Panc1 (cell line): ENCODE measurements at regions not wholly inside any gene's neighbourhood (a gene's known extent, or its start where the extent isn't known, plus 50 kb on each side); places are given as distances from the start of the nearest gene placed in this dataset.

ENCODE experiments used
- ATAC-seq: fragments of 200-7000 bp; cut with Tn5 transposase; 2 replicates; pipeline ENCODE4 v1.9.1; 2020; ENCODE audit warnings: mild to moderate bottlenecking, moderate library complexity
- BruUV-seq: library from RNA; stranded (reverse); fragments of 400-500 nt; replicated peaks from 2 replicates; lab custom pipeline; 2021; lab: Mats Ljungman, UMichigan
- CTCF ChIA-PET: fragments of 300-600 bp; sonication (Branson Sonifier 250); formaldehyde crosslinking; loops from one replicate; lab custom pipeline; 2022; ENCODE audit warnings: antibody characterized with exemption; lab: Charles Lee
- POLR2A ChIA-PET: fragments of 300-600 bp; sonication (Branson Sonifier 250); formaldehyde crosslinking; loops from one replicate; lab custom pipeline; 2022; ENCODE audit warnings: antibody characterized with exemption; lab: Charles Lee
- DNase-seq: peaks from one replicate; pipeline ENCODE4 v3.0.0-alpha.2; 2010; ENCODE audit warnings: low read depth, low spot score
- H3K27ac ChIP-seq: 2 replicates; pipeline ENCODE4 v1.5.1; 2011; ENCODE audit warnings: mild to moderate bottlenecking, low read length, inconsistent platforms
- H3K27me3 ChIP-seq: fragments of 200-500 bp; sonication (Bioruptor generic); 2 replicates; pipeline ENCODE4 v1.6.0; 2014; ENCODE audit warnings: low read length, inconsistent platforms; ENCODE audit not compliant: control insufficient read depth, insufficient read depth
- H3K36me3 ChIP-seq: fragments of 200-500 bp; sonication (Bioruptor generic); 2 replicates; pipeline ENCODE4 v1.5.1; 2014; ENCODE audit warnings: inconsistent platforms, mild to moderate bottlenecking, low read length, moderate library complexity; ENCODE audit not compliant: control insufficient read depth, insufficient read depth
- H3K4me1 ChIP-seq: 2 replicates; pipeline ENCODE4 v1.5.1; 2011; ENCODE audit warnings: inconsistent platforms, mild to moderate bottlenecking, low read length, moderate library complexity; ENCODE audit not compliant: control insufficient read depth, insufficient read depth
- H3K4me3 ChIP-seq, 2 experiments: 2 replicates each; pipeline ENCODE4 v1.5.1; 2011 to 2012; ENCODE audit warnings: low read depth in 2 of 2, low read length in 2 of 2, mild to moderate bottlenecking in 2 of 2, inconsistent platforms in 1 of 2, moderate library complexity in 1 of 2
- H3K9me3 ChIP-seq: fragments of 200-500 bp; sonication (Bioruptor generic); 2 replicates; pipeline ENCODE4 v1.5.1; 2014; ENCODE audit warnings: low read depth, mild to moderate bottlenecking, inconsistent platforms, low read length, moderate library complexity; ENCODE audit not compliant: control insufficient read depth, insufficient read depth
- POLR2AphosphoS5 ChIP-seq: IDR thresholded peaks from 2 replicates; pipeline ENCODE4 v1.6.1; 2012; ENCODE audit warnings: mild to moderate bottlenecking, low read depth, low read length, moderate library complexity
- REST ChIP-seq, 2 experiments: IDR thresholded peaks; 2 replicates each; pipeline ENCODE4 v1.6.1; 2011 to 2012; ENCODE audit warnings: low read depth in 2 of 2, control low read depth in 1 of 2, low read length in 1 of 2, mild to moderate bottlenecking in 1 of 2, moderate library complexity in 1 of 2; ENCODE audit not compliant: insufficient read depth in 1 of 2
- SIN3A ChIP-seq: IDR thresholded peaks from 2 replicates; pipeline ENCODE4 v1.6.1; 2012; ENCODE audit warnings: low read depth, mild to moderate bottlenecking, low read length, moderate library complexity, borderline replicate concordance; ENCODE audit not compliant: insufficient read depth
- TCF7L2 ChIP-seq: IDR thresholded peaks from 2 replicates; pipeline ENCODE4 v1.6.1; 2011; ENCODE audit warnings: mild to moderate bottlenecking, low read depth, low read length, inconsistent platforms
- in situ Hi-C: cut with HindIII; loops from 2 replicates; pipeline ENCODE4 v1.10.0; 2016; ENCODE audit warnings: low sequenced_read_pairs, low pct_unique_long_range_greater_than_20kb
- intact Hi-C: fragments of 100-400 bp; cut with micrococcal nuclease; formaldehyde crosslinking; loops from one replicate; pipeline ENCODE4 v1.10.0; 2022; ENCODE audit not compliant: unreplicated experiment
- TF ChIP-seq, protein P1 (sequence below): fragments of 450-650 bp; IDR thresholded peaks from 2 replicates; pipeline ENCODE4 v1.5.1; 2017; ENCODE audit warnings: mild to moderate bottlenecking

DNA sequence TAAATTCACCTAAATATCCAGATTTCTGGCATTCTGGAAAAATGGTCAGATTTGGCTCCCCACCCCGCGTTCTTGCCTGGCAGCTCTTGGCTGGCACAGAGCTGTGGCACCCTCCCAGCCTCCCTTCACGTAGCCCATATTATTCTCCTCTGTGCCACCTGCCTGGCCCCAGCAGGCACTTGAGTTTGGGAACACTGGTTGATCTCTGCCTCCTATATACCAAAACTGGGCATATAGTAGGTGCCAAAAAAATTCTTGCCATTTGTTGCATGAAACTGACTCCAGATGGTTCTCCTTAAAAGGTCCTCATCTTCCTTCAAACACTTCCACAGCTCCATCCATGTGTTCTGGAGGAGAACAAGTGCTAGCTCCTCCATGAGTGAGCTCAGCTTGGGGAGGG lies 167.0 kb downstream of the RPS24 start:
- TF ChIP-seq, protein P1, sequence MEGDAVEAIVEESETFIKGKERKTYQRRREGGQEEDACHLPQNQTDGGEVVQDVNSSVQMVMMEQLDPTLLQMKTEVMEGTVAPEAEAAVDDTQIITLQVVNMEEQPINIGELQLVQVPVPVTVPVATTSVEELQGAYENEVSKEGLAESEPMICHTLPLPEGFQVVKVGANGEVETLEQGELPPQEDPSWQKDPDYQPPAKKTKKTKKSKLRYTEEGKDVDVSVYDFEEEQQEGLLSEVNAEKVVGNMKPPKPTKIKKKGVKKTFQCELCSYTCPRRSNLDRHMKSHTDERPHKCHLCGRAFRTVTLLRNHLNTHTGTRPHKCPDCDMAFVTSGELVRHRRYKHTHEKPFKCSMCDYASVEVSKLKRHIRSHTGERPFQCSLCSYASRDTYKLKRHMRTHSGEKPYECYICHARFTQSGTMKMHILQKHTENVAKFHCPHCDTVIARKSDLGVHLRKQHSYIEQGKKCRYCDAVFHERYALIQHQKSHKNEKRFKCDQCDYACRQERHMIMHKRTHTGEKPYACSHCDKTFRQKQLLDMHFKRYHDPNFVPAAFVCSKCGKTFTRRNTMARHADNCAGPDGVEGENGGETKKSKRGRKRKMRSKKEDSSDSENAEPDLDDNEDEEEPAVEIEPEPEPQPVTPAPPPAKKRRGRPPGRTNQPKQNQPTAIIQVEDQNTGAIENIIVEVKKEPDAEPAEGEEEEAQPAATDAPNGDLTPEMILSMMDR, result no peak
- TF ChIP-seq POLR2AphosphoS5 (no peak), REST (IDR thresholded peaks at IDR 0.05; ENCODE audit: insufficient read depth in 1 of 2, low read depth in 2 of 2, low read length in 1 of 2) (no peak), SIN3A (no peak), TCF7L2 (no peak)
- peaks cover 2% of the 10 kb centered on the region; the same call in 1 of the 2 replicates for H3K27me3 ChIP-seq

GRCh38 chr10:78202386-78202785 lies 168.7 kb downstream of the RPS24 start:
- Histone ChIP-seq H3K27ac (no peak overlapping the region), H3K36me3 (no peaks in the 10 kb centered on the region), H3K27me3 (peaks cover 4% of the 10 kb centered on the region; the same call in 1 of the 2 replicates), H3K9me3 (no peaks in the 10 kb centered on the region), H3K4me1 (no peaks in the 10 kb centered on the region), H3K4me3 (no peak overlapping the region)
- no peak for TF ChIP-seq TCF7L2
- TF ChIP-seq POLR2AphosphoS5, result no peak
- TF ChIP-seq, protein P1, result no peak
- TF ChIP-seq SIN3A, result no peak
- ChIA-PET CTCF (no interaction called here), POLR2A (no interaction called here)
- ATAC-seq, result no peak
- BruUV-seq, result no TSS peak
- intact Hi-C loops, result no loop called here
- no peak for DNase-seq
- in situ Hi-C loops, result no loop called here

More for the DNA sequence above, 167.0 kb downstream of the RPS24 start:
- in situ Hi-C loops, result no loop called here
- H3K4me3 ChIP-seq, result no peak overlapping the region
- BruUV-seq, result no TSS peak
- H3K27ac ChIP-seq, result no peak overlapping the region
- intact Hi-C loops, result no loop called here
- ATAC-seq (no peak), DNase-seq (no peak)
- H3K9me3 ChIP-seq, result no peaks in the 10 kb centered on the region
- CTCF ChIA-PET, result no interaction called here
- H3K4me1 ChIP-seq, result no peaks in the 10 kb centered on the region
- POLR2A ChIA-PET, result no interaction called here
- no peaks in the 10 kb centered on the region for H3K36me3 ChIP-seq
